SK-N-SH (cell line): ENCODE measurements at regions not wholly inside any gene's neighbourhood (a gene's known extent, or its start where the extent isn't known, plus 50 kb on each side); places are given as distances from the start of the nearest gene placed in this dataset.

ENCODE experiments used
- CTCF ChIA-PET: fragments of 300-600, 350-600 bp; formaldehyde crosslinking; extraction: SDS; loops from one replicate; lab custom pipeline; 2021; lab: Yijun Ruan, JAX
- POLR2A ChIA-PET: fragments of 350-600 bp; sonication (Branson Sonifier 250); formaldehyde crosslinking; extraction: SDS; loops from one replicate; lab custom pipeline; 2020; ENCODE audit warnings: antibody characterized with exemption, inconsistent platforms; lab: Yijun Ruan, JAX
- DNase-seq: peaks from one replicate; pipeline ENCODE4 v3.0.0; 2012
- H2AFZ ChIP-seq: fragments of 200-600 bp; sonication (generic); 2 replicates; pipeline ENCODE4 v1.8.1; 2016; ENCODE audit warnings: antibody characterized with exemption, mild to moderate bottlenecking, low read depth
- H3F3A ChIP-seq: fragments of 200-600 bp; sonication (generic); replicated peaks from 2 replicates; pipeline ENCODE3; 2016; ENCODE audit warnings: antibody characterized with exemption, mild to moderate bottlenecking; ENCODE audit not compliant: insufficient read depth
- H3K27ac ChIP-seq, 2 experiments: fragments of 200-500 bp in 1 of 2; fragments of 200-600 bp in 1 of 2; sonication (Bioruptor generic) in 1 of 2; sonication (generic), shearing (Covaris generic) in 1 of 2; 2 replicates each; pipeline versions ENCODE4 v1.5.1 to v1.6.1; 2014 to 2016; ENCODE audit warnings: low read depth in 2 of 2, inconsistent platforms in 1 of 2, low read length in 1 of 2, mild to moderate bottlenecking in 1 of 2, mixed read lengths in 1 of 2
- H3K27me3 ChIP-seq: fragments of 200-600 bp; sonication (generic), shearing (Covaris generic); 2 replicates; pipeline ENCODE4 v1.6.1; 2016; ENCODE audit warnings: mixed run types; ENCODE audit not compliant: insufficient read depth
- H3K36me3 ChIP-seq, 2 experiments: fragments of 200-500 bp in 1 of 2; fragments of 200-600 bp in 1 of 2; sonication (Bioruptor generic) in 1 of 2; sonication (generic) in 1 of 2; replicated peaks in 1 of 2; 2 replicates each; pipeline versions ENCODE3 to v1.5.1; 2014 to 2016; ENCODE audit warnings: low read length in 1 of 2, mild to moderate bottlenecking in 1 of 2; ENCODE audit not compliant: insufficient read depth in 2 of 2, control insufficient read depth in 1 of 2
- H3K4me1 ChIP-seq, 2 experiments: fragments of 200-500 bp in 1 of 2; fragments of 200-600 bp in 1 of 2; sonication (Bioruptor generic) in 1 of 2; sonication (generic), shearing (Covaris generic) in 1 of 2; 2 replicates each; pipeline versions ENCODE4 v1.5.1 to v1.6.1; 2014 to 2016; ENCODE audit warnings: low read depth in 1 of 2, low read length in 1 of 2, mixed run types in 1 of 2; ENCODE audit not compliant: insufficient read depth in 2 of 2, control insufficient read depth in 1 of 2
- H3K4me2 ChIP-seq: fragments of 200-600 bp; sonication (generic), shearing (Covaris generic); 2 replicates; pipeline ENCODE4 v1.6.1; 2017; ENCODE audit warnings: mixed run types
- H3K4me3 ChIP-seq, 2 experiments: fragments of 200-500 bp in 1 of 2; fragments of 200-600 bp in 1 of 2; sonication (Bioruptor generic) in 1 of 2; sonication (generic), shearing (Covaris generic) in 1 of 2; 2 replicates each; pipeline versions ENCODE4 v1.5.1 to v1.8.1; 2014 to 2016; ENCODE audit warnings: low read depth in 2 of 2, inconsistent platforms in 1 of 2, low read length in 1 of 2, mild to moderate bottlenecking in 1 of 2, mixed read lengths in 1 of 2, moderate library complexity in 1 of 2
- H3K79me2 ChIP-seq: fragments of 200-600 bp; sonication (generic); 2 replicates; pipeline ENCODE4 v1.8.1; 2017; ENCODE audit warnings: mild to moderate bottlenecking; ENCODE audit not compliant: insufficient read depth
- H3K9ac ChIP-seq: fragments of 200-600 bp; sonication (generic); 2 replicates; pipeline ENCODE4 v1.6.1; 2017; ENCODE audit warnings: mixed run types
- H3K9me2 ChIP-seq: fragments of 200-600 bp; sonication (generic); 2 replicates; pipeline ENCODE4 v1.6.1; 2017; ENCODE audit warnings: mixed run types
- H3K9me3 ChIP-seq: fragments of 200-600 bp; sonication (generic); 2 replicates; pipeline ENCODE4 v1.6.1; 2017; ENCODE audit warnings: mixed run types, mild to moderate bottlenecking, moderate library complexity
- H4K20me1 ChIP-seq: fragments of 200-600 bp; sonication (generic); 2 replicates; pipeline ENCODE4 v1.6.1; 2017; ENCODE audit warnings: mild to moderate bottlenecking, mixed run types; ENCODE audit not compliant: insufficient read depth
- ELF1 ChIP-seq: IDR thresholded peaks from 2 replicates; pipeline ENCODE4 v1.4.0; 2012
- FOSL2 ChIP-seq: IDR thresholded peaks from 2 replicates; pipeline ENCODE4 v1.4.0; 2012; ENCODE audit warnings: low read depth, mild to moderate bottlenecking, moderate library complexity, borderline replicate concordance
- FOXJ3 ChIP-seq: sonication (generic); formaldehyde crosslinking; IDR thresholded peaks from 2 replicates; pipeline ENCODE4 v1.5.1; 2020; ENCODE audit warnings: mild to moderate bottlenecking, missing genetic modification reagents
- GATA2 ChIP-seq: sonication (generic); formaldehyde crosslinking; IDR thresholded peaks from 2 replicates; pipeline ENCODE4 v1.5.0; 2020; ENCODE audit warnings: mild to moderate bottlenecking, missing genetic modification reagents
- NFIC ChIP-seq: IDR thresholded peaks from 2 replicates; pipeline ENCODE4 v1.4.0; 2012; ENCODE audit warnings: borderline replicate concordance
- NRF1 ChIP-seq: IDR thresholded peaks from 2 replicates; pipeline ENCODE4 v1.6.1; 2012; ENCODE audit warnings: low read depth, mild to moderate bottlenecking, low read length
- PBX3 ChIP-seq: IDR thresholded peaks from 2 replicates; pipeline ENCODE4; 2012
- RAD21 ChIP-seq: IDR thresholded peaks from 2 replicates; pipeline ENCODE4 v1.6.1; 2012; ENCODE audit warnings: mild to moderate bottlenecking, low read length
- RCOR1 ChIP-seq: fragments of 150-350 bp; IDR thresholded peaks from 2 replicates; pipeline ENCODE4 v1.6.1; 2017; ENCODE audit warnings: antibody characterized with exemption, low read length
- REST ChIP-seq: IDR thresholded peaks from 2 replicates; pipeline ENCODE4 v1.6.1; 2012; ENCODE audit warnings: mild to moderate bottlenecking, low read depth, low read length, moderate library complexity
- RFX5 ChIP-seq: IDR thresholded peaks from 2 replicates; pipeline ENCODE4 v1.6.1; 2012; ENCODE audit warnings: mild to moderate bottlenecking, improper control_type of control experiment, low read length
- YY1 ChIP-seq: IDR thresholded peaks from 2 replicates; pipeline ENCODE4 v1.4.0; 2012; ENCODE audit warnings: low read depth, mild to moderate bottlenecking
- ZBTB33 ChIP-seq: IDR thresholded peaks from 2 replicates; pipeline ENCODE4 v1.4.0; 2012; ENCODE audit warnings: low read depth, borderline replicate concordance
- whole genome bisulfite sequencing: methylation state at CpG from one replicate; pipeline ENCODE4 v1.1.6; 2017; ENCODE audit warnings: low lambda C conversion rate; 5-methylcytosine and 5-hydroxymethylcytosine counted together

DNA sequence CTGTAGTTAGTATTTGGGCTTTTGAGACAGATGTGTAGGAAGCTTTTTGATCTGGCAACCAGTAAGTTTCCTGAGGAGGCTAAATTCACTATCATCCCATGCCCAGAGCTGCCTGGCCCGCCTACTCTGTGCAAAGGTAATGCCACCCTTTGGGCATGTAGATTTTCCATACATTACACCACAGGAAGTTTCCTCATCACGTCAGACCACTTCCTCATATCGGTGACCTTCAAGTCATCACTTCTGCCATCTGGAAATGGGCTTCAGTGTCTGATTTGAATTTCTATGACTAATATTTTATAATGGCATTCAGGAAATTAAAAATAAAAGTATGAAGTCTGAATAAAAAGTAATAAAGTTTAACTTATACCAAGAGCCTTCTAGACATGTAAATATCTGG, 825.4 kb downstream of the DCDC2C start:
- H3K27ac ChIP-seq: no peak overlapping the region
- TF ChIP-seq ELF1: no peak
- TF ChIP-seq YY1: no peak
- TF ChIP-seq PBX3: no peak
- TF ChIP-seq GATA2 (CRISPR knock-in tag): no peak
- no peak for TF ChIP-seq RFX5
- TF ChIP-seq ZBTB33: no peak
- TF ChIP-seq REST: no peak
- no peak for TF ChIP-seq RAD21
- no peak for TF ChIP-seq NRF1
- no peaks in the 10 kb centered on the region for H3F3A ChIP-seq
- no peaks in the 10 kb centered on the region for H3K27me3 ChIP-seq
- DNase-seq: no peak
- H3K4me2 ChIP-seq: no peak overlapping the region
- CTCF ChIA-PET: no interaction called here
- H4K20me1 ChIP-seq: no peaks in the 10 kb centered on the region
- H2AFZ ChIP-seq: no peak overlapping the region
- H3K9ac ChIP-seq: no peak overlapping the region
- H3K9me3 ChIP-seq: 0 out of 2 replicates have a peak, but pooled peaks cover 11% of the 10 kb centered on the region
- H3K9me2 ChIP-seq: no peaks in the 10 kb centered on the region
- POLR2A ChIA-PET: no interaction called here
- H3K4me1 ChIP-seq: no peaks in the 10 kb centered on the region
- 19% methylated on average over 3 of the region's 3 CpGs for WGBS
- H3K4me3 ChIP-seq: no peak overlapping the region
- H3K36me3 ChIP-seq: no peaks in the 10 kb centered on the region
- H3K79me2 ChIP-seq: no peaks in the 10 kb centered on the region

DNA sequence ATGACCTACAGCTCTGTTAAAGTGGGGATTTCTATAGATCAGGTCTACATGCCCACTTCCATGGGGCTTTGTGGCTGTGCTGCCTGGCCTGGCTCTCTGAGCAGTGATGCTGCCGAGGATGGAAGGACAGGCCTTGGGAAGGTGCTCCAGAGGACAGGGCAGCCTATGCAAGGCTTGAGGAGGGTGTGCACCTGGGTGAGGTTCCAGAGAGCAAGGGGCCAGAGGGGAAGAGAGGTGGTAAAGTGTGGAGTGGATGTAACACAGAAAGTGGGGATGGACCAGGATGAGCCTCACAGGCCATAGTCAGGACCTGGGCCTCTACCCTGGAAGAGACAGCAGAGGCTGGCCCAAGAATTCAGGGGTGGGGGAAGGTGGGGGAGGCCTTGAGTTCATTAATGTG, 826.4 kb downstream of the DCDC2C start:
- 13% methylated on average over 1 of the region's 1 CpG for WGBS
- POLR2A ChIA-PET: no interaction called here

More for the DNA sequence above, 826.4 kb downstream of the DCDC2C start:
- Histone ChIP-seq H3K9me2 (no peaks in the 10 kb centered on the region), H3K4me1 (no peaks in the 10 kb centered on the region), H3K27me3 (no peaks in the 10 kb centered on the region), H3K27ac (no peak overlapping the region), H2AFZ (no peak overlapping the region), H3K4me3 (no peak overlapping the region), H3F3A (no peaks in the 10 kb centered on the region), H3K79me2 (no peaks in the 10 kb centered on the region), H3K4me2 (no peak overlapping the region), H4K20me1 (no peaks in the 10 kb centered on the region), H3K9ac (no peak overlapping the region), H3K36me3 (no peaks in the 10 kb centered on the region), H3K9me3 (0 out of 2 replicates have a peak, but pooled peaks cover 6% of the 10 kb centered on the region)
- no peak for DNase-seq
- TF ChIP-seq FOSL2 (no peak), NFIC (no peak), ELF1 (no peak), RCOR1 (no peak), PBX3 (no peak), FOXJ3 (no peak)
- CTCF ChIA-PET: no interaction called here
